GM21717 (cell line): ENCODE measurements at regions not wholly inside any gene's neighbourhood (a gene's known extent, or its start where the extent isn't known, plus 50 kb on each side); places are given as distances from the start of the nearest gene placed in this dataset.
A peak's percentile ranks its signal among the peaks of the same experiment; 100 is the strongest.

Experiments
- ATAC-seq: cut with Tn5 transposase; IDR thresholded peaks from one replicate; pipeline ENCODE4 v1.9.1; 2021; ENCODE audit warnings: mild to moderate bottlenecking, moderate library complexity; ENCODE audit not compliant: unreplicated experiment

- no peak for ATAC-seq
Measured at GRCh38 chrX:39165185-39165584, 363.9 kb downstream of the MID1IP1 start.

GRCh38 chrX:39165773-39166172, 364.5 kb downstream of the MID1IP1 start:
- no peak for ATAC-seq

GRCh38 chrX:39167791-39168190, 366.5 kb downstream of the MID1IP1 start:
- no peak for ATAC-seq

- ATAC-seq = no peak
Measured at GRCh38 chrX:39168609-39169008, 367.4 kb downstream of the MID1IP1 start.

GRCh38 chrX:39169976-39170375, 368.7 kb downstream of the MID1IP1 start:
- ATAC-seq = no peak

- ATAC-seq = no peak
Measured at GRCh38 chrX:39170464-39170863, 369.2 kb downstream of the MID1IP1 start.

- ATAC-seq = no peak
Measured at GRCh38 chrX:39171686-39172085, 370.4 kb downstream of the MID1IP1 start.

- no peak for ATAC-seq
Measured at GRCh38 chrX:39174241-39174771, 373.0 kb downstream of the MID1IP1 start.

GRCh38 chrX:39174772-39175417, 373.6 kb downstream of the MID1IP1 start:
- no peak for ATAC-seq

GRCh38 chrX:39175418-39176057, 374.3 kb downstream of the MID1IP1 start:
- ATAC-seq = no peak

GRCh38 chrX:39176105-39176504, 374.8 kb downstream of the MID1IP1 start:
- no peak for ATAC-seq

GRCh38 chrX:39189431-39189830, 388.2 kb downstream of the MID1IP1 start:
- ATAC-seq = no peak

GRCh38 chrX:39194673-39195072, 393.4 kb downstream of the MID1IP1 start:
- ATAC-seq = no peak

GRCh38 chrX:39195156-39195555, 393.9 kb downstream of the MID1IP1 start:
- ATAC-seq = no peak

- peak; percentile 98 for ATAC-seq
Measured at GRCh38 chrX:39196192-39197102, 395.2 kb downstream of the MID1IP1 start.

GRCh38 chrX:39199429-39199828, 398.2 kb downstream of the MID1IP1 start:
- no peak for ATAC-seq

GRCh38 chrX:39201305-39201990, 400.2 kb downstream of the MID1IP1 start:
- no peak for ATAC-seq

GRCh38 chrX:39202641-39203040, 401.4 kb downstream of the MID1IP1 start:
- ATAC-seq = no peak

- ATAC-seq = no peak
Measured at GRCh38 chrX:39203427-39203826, 402.2 kb downstream of the MID1IP1 start.

- ATAC-seq = no peak
Measured at GRCh38 chrX:39204353-39204752, 403.1 kb downstream of the MID1IP1 start.

- no peak for ATAC-seq
Measured at GRCh38 chrX:39204945-39205344, 403.7 kb downstream of the MID1IP1 start.
